Transverse colon (tissue), 4 donors: ENCODE measurements at regions not wholly inside any gene's neighbourhood (a gene's known extent, or its start where the extent isn't known, plus 50 kb on each side); places are given as distances from the start of the nearest gene placed in this dataset.

Experiments
- DNase-seq: peaks from one replicate; pipeline ENCODE4 v3.0.0-alpha.2; 2019
- H3K27ac ChIP-seq, 4 donors: fragments of 200-600 bp; sonication (generic); 2 replicates each; pipeline ENCODE4 v1.5.1; 2016 to 2018; ENCODE audit warnings: inconsistent platforms in 4 of 4
- H3K27me3 ChIP-seq: fragments of 200-600 bp; sonication (generic); 2 replicates; pipeline ENCODE4 v1.5.1; 2017; ENCODE audit warnings: inconsistent platforms
- H3K36me3 ChIP-seq, 4 donors: fragments of 200-600 bp; sonication (generic); 2 replicates each; pipeline ENCODE4 v1.5.1; 2017 to 2019; ENCODE audit warnings: inconsistent platforms in 4 of 4
- H3K4me1 ChIP-seq, 4 donors: fragments of 200-600 bp; sonication (generic); 2 replicates each; pipeline ENCODE4 v1.5.1; 2017 to 2020; ENCODE audit warnings: inconsistent platforms in 4 of 4
- H3K4me3 ChIP-seq, 4 donors: fragments of 200-600 bp; sonication (generic); 1 replicate in 1 of 4; 2 replicates in 3 of 4; pipeline versions ENCODE4 v1.5.1 to v1.6.1; 2017 to 2019; ENCODE audit warnings: inconsistent platforms in 4 of 4
- H3K9me3 ChIP-seq, 2 donors: fragments of 200-600 bp; sonication (generic); 2 replicates each; pipeline ENCODE4 v1.5.1; 2017 to 2019; ENCODE audit warnings: inconsistent platforms in 2 of 2
- EP300 ChIP-seq: sonication (generic); formaldehyde crosslinking; IDR thresholded peaks from one replicate; pipeline ENCODE4 v1.6.1; 2017; ENCODE audit warnings: antibody characterized with exemption, low read depth
- POLR2A ChIP-seq: fragments of 450-650 bp; IDR thresholded peaks from one replicate; pipeline ENCODE4 v1.6.1; 2016; ENCODE audit warnings: antibody characterized with exemption, mild to moderate bottlenecking, moderate library complexity
- POLR2AphosphoS5 ChIP-seq, 3 donors: sonication (generic); formaldehyde crosslinking; IDR thresholded peaks; one replicate each; pipeline ENCODE4 v1.6.1; 2016; ENCODE audit warnings: antibody characterized with exemption in 3 of 3
- WGBS, 2 donors: methylation state at CpG; one replicate each; pipeline ENCODE4 v1.1.5; 2018; ENCODE audit warnings: low coverage in 1 of 2; 5-methylcytosine and 5-hydroxymethylcytosine counted together
- in situ Hi-C, 4 donors: fragments of 200-750 bp; cut with MboI; loops; one replicate each; pipeline versions ENCODE4 v1.15.0 to v1.15.1; 2017; ENCODE audit warnings: low sequenced_read_pairs in 3 of 4, low pct_ligation_motif_present in 1 of 4, low pct_unique_long_range_greater_than_20kb in 1 of 4
- intact Hi-C: fragments of 100-400 bp; cut with DNase I; formaldehyde crosslinking; loops from one replicate; pipeline ENCODE4 v1.15.1; 2023; ENCODE audit warnings: low total_unique reads
- TF ChIP-seq, protein P1 (sequence below), 5 experiments: fragments of 200-600 bp in 3 of 5; fragments of 450-650 bp in 2 of 5; sonication (generic) in 3 of 5; IDR thresholded peaks; 1 replicate in 2 of 5; 2 replicates in 3 of 5; pipeline ENCODE4 v1.5.1; 2016 to 2017; ENCODE audit warnings: antibody characterized with exemption in 5 of 5, inconsistent platforms in 3 of 5, mild to moderate bottlenecking in 2 of 5, moderate library complexity in 1 of 5

DNA sequence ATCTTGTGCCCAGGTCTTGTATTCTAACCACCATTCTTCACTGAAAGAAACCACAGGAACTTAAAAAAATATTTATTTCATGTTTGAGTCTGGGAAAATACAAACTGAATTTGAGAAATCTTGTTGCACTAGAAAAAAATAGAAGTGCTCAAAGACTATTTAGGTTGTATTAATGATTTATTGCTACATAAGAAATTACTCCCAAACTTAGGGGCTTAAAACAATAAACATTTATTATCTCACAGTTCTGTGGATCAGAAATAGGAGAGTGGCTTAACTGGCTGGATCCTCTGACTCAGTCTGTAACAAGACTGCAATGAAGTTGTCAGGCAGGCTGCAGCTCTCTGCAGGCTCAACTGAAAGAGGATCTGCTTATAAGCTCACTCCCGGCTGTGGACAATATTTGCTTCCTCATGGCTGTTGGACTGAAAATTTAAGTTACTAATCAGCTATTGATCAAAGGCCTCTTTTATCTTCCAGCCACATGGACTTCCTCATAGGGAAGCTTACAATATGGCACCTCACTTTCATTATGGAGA, 295.4 kb upstream of the FAM241A start:
- TF ChIP-seq, protein P1, sequence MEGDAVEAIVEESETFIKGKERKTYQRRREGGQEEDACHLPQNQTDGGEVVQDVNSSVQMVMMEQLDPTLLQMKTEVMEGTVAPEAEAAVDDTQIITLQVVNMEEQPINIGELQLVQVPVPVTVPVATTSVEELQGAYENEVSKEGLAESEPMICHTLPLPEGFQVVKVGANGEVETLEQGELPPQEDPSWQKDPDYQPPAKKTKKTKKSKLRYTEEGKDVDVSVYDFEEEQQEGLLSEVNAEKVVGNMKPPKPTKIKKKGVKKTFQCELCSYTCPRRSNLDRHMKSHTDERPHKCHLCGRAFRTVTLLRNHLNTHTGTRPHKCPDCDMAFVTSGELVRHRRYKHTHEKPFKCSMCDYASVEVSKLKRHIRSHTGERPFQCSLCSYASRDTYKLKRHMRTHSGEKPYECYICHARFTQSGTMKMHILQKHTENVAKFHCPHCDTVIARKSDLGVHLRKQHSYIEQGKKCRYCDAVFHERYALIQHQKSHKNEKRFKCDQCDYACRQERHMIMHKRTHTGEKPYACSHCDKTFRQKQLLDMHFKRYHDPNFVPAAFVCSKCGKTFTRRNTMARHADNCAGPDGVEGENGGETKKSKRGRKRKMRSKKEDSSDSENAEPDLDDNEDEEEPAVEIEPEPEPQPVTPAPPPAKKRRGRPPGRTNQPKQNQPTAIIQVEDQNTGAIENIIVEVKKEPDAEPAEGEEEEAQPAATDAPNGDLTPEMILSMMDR (IDR thresholded peaks at IDR 0.05), result no peak
- TF ChIP-seq EP300, result no peak
- TF ChIP-seq POLR2A, result no peak
- no peak for TF ChIP-seq POLR2AphosphoS5 (IDR thresholded peaks at IDR 0.05)
- Histone ChIP-seq H3K36me3 (no peaks in the 10 kb centered on the region), H3K4me1 (no peaks in the 10 kb centered on the region), H3K27ac (no peak overlapping the region), H3K27me3 (no peaks in the 10 kb centered on the region), H3K9me3 (no peaks in the 10 kb centered on the region), H3K4me3 (no peak overlapping the region)
- 76 to 80% methylated on average over 1 of the region's 1 CpG for WGBS, 2 donors
- DNase-seq, result no peak
- in situ Hi-C loops (loop anchor here in 3 of 4 donors (10.0 to 25.0 kb wide), 2 partner anchors 205 to 213 kb away; no protein-coding TSS in a partner anchor), intact Hi-C loops (no loop called here)

DNA sequence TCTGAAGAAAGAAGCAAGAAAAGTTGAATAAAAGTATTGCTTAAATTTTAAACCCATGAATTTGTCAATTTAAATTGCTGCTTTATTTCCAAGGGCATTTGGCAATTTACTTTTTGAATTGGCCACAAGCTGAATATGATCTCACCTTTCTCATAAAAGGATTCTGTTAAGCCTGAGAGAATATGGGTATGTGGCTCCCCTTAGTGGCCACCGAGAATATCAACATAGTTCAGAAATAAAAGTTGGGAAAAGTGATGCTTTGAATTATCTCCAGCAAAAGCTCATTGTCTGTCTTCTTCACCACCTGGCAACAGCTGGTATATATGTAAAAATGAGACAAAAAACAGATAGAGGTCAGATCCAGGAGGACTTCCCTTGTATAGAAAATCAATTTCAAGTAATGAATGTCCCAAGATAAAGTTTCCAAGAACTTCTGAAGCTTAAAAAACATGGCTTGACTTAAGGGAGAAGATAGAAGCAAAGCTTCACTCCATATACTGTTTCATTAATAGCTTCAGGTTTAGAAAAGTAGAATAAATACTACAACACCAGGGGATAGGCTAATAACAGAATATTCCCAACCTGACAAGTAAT, 290.7 kb upstream of the FAM241A start:
- DNase-seq, result peak; percentile 11
- Histone ChIP-seq H3K4me3 (no peak overlapping the region), H3K27me3 (no peaks in the 10 kb centered on the region), H3K36me3 (no peaks in the 10 kb centered on the region), H3K9me3 (no peaks in the 10 kb centered on the region), H3K4me1 (peaks cover 0 to 4% (median 0%) of the 10 kb centered on the region in 4 donors), H3K27ac (no peak overlapping the region)
- WGBS, 2 donors, result 0% methylated on average over 1 of the region's 1 CpG
- in situ Hi-C loops, result loop anchor here in 3 of 4 donors (10.0 to 25.0 kb wide), 2 partner anchors 210 to 217 kb away; no protein-coding TSS in a partner anchor
- intact Hi-C loops, result no loop called here
- no peak for TF ChIP-seq POLR2AphosphoS5 (IDR thresholded peaks at IDR 0.05)
- TF ChIP-seq, protein P1 (IDR thresholded peaks at IDR 0.05), result peak; percentile 48 to 69 (median 57)

DNA sequence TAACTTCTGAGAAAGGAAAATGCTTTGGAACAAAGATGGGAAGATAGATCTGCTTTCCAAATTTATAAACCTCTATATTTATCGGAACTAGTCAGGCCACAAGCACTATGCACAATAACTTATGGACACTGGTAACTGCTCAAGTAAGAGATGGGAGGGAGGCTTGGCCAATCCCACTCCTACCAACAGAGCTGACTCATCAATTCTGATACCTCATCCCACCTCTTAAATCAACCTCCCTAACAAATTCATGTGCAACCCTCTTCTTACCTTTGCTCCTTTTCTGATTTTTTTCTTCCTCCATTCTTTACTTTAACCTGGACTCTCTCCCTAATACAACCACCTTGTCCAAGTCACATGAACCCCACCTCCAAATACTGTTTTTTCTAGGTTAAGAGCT, 289.9 kb upstream of the FAM241A start:
- in situ Hi-C loops (loop anchor here in 3 of 4 donors (10.0 to 25.0 kb wide), 2 partner anchors 211 to 218 kb away; no protein-coding TSS in a partner anchor), intact Hi-C loops (no loop called here)
- H3K27me3 ChIP-seq, result no peaks in the 10 kb centered on the region
- no peaks in the 10 kb centered on the region for H3K36me3 ChIP-seq
- H3K4me3 ChIP-seq, result no peak overlapping the region
- 85 to 86% methylated on average over 1 of the region's 1 CpG for WGBS, 2 donors
- peaks cover 0 to 4% (median 0%) of the 10 kb centered on the region in 4 donors for H3K4me1 ChIP-seq
- H3K9me3 ChIP-seq, result no peaks in the 10 kb centered on the region
- no peak for DNase-seq
- TF ChIP-seq EP300, result no peak
- H3K27ac ChIP-seq, result no peak overlapping the region

DNA sequence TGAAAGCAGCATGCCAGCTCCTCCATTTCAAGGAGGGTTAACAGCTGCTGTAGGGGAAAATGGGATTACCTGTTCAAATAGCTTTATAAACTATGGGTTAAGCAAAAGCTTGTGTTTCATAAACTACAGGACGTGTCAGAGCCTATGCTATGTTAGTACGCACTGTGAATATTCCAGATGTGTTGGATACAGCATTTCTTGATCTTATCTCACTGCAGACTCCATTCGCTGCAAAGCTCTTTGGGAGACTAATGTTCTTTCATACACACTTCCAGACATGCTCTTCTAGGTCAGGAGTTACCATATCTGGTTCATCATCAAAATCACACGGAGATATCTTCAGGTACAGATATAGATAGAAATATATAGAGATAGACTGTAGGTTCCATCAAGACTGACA, 281.2 kb upstream of the FAM241A start:
- DNase-seq, result no peak
- H3K9me3 ChIP-seq, result no peaks in the 10 kb centered on the region
- H3K27ac ChIP-seq, result no peak overlapping the region
- H3K36me3 ChIP-seq, result no peaks in the 10 kb centered on the region
- WGBS, 2 donors, result 68 to 73% methylated on average over 4 of the region's 4 CpGs
- no peaks in the 10 kb centered on the region for H3K27me3 ChIP-seq
- H3K4me3 ChIP-seq, result no peak overlapping the region
- intact Hi-C loops (no loop called here), in situ Hi-C loops (loop anchor here in 1 of 4 donors (25.0 kb wide), 1 partner anchor 227 kb away; no protein-coding TSS in a partner anchor)
- no peaks in the 10 kb centered on the region for H3K4me1 ChIP-seq
- TF ChIP-seq POLR2A, result no peak
- TF ChIP-seq POLR2AphosphoS5 (IDR thresholded peaks at IDR 0.05), result no peak
- no peak for TF ChIP-seq EP300
- TF ChIP-seq, protein P1 (IDR thresholded peaks at IDR 0.05), result no peak
